ENCODE measurements at regions not wholly inside any gene's neighbourhood (a gene's known extent, or its start where the extent isn't known, plus 50 kb on each side); places are given as distances from the start of the nearest gene placed in this dataset.

- TF ChIP-seq, protein P1, sequence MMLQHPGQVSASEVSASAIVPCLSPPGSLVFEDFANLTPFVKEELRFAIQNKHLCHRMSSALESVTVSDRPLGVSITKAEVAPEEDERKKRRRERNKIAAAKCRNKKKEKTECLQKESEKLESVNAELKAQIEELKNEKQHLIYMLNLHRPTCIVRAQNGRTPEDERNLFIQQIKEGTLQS (IDR thresholded peaks at IDR 0.05; ENCODE audit: insufficient read depth, low read depth, low read length), result no peak
- TF ChIP-seq EZH2 (IDR thresholded peaks at IDR 0.05; ENCODE audit: low read depth, low read length, severe bottlenecking), result no peak
- TF ChIP-seq ASH2L (IDR thresholded peaks at IDR 0.05; ENCODE audit: low read length), result no peak
- TF ChIP-seq EP300 (IDR thresholded peaks at IDR 0.05; ENCODE audit: borderline replicate concordance in 1 of 2, low read depth in 2 of 2, low read length in 2 of 2), result no peak
These were observed 356.9 kb downstream of the ZNF521 start (continued) for GRCh38 chr18:24995056-24995455.
